H1 (cell line): ENCODE measurements at regions not wholly inside any gene's neighbourhood (a gene's known extent, or its start where the extent isn't known, plus 50 kb on each side); places are given as distances from the start of the nearest gene placed in this dataset.

ENCODE experiments used
- CTCF ChIA-PET: fragments of 300-600 bp; sonication (Branson Sonifier 250); formaldehyde crosslinking; loops from one replicate; lab custom pipeline; 2021; ENCODE audit not compliant: partially characterized antibody; lab: Charles Lee
- POLR2A ChIA-PET: fragments of 300-600 bp; sonication (Branson Sonifier 250); formaldehyde crosslinking; loops from one replicate; lab custom pipeline; 2021; ENCODE audit warnings: inconsistent platforms; ENCODE audit not compliant: partially characterized antibody; lab: Charles Lee
- DNase-seq, 2 experiments: peaks; one replicate each; pipeline versions ENCODE4 v3.0.0 to v3.0.0-alpha.2; 2010 to 2022; ENCODE audit warnings: low spot score in 2 of 2, low read depth in 1 of 2, mixed read lengths in 1 of 2
- FAIRE-seq: peaks from 2 replicates; lab custom pipeline; 2011; peaks lifted over from hg19 to GRCh38; lab: Jason Lieb, UNC
- H2AFZ ChIP-seq: 2 replicates; pipeline ENCODE4 v1.8.1; 2012; ENCODE audit warnings: low read length, inconsistent platforms
- H2AK5ac ChIP-seq: 2 replicates; pipeline ENCODE4 v1.6.1; 2013; ENCODE audit warnings: low read depth, low read length
- H2BK120ac ChIP-seq: replicated peaks from 2 replicates; pipeline ENCODE3; 2013; ENCODE audit warnings: low read depth, low read length, inconsistent platforms
- H2BK12ac ChIP-seq: 2 replicates; pipeline ENCODE4 v1.6.1; 2013; ENCODE audit warnings: low read depth, low read length
- H2BK15ac ChIP-seq: 2 replicates; pipeline ENCODE4 v1.6.1; 2013; ENCODE audit warnings: low read length
- H2BK20ac ChIP-seq: 2 replicates; pipeline ENCODE4 v1.6.1; 2013; ENCODE audit warnings: low read length
- H2BK5ac ChIP-seq: 2 replicates; pipeline ENCODE4 v1.6.1; 2013; ENCODE audit warnings: low read depth, low read length
- H3K14ac ChIP-seq: 2 replicates; pipeline ENCODE4 v1.6.1; 2013; ENCODE audit warnings: inconsistent platforms; ENCODE audit not compliant: insufficient read length
- H3K18ac ChIP-seq: 2 replicates; pipeline ENCODE4 v1.6.1; 2013; ENCODE audit warnings: low read length; ENCODE audit errors: extremely low read depth
- H3K23ac ChIP-seq: 2 replicates; pipeline ENCODE4 v1.6.1; 2013; ENCODE audit warnings: inconsistent platforms; ENCODE audit not compliant: insufficient read length
- H3K23me2 ChIP-seq: 2 replicates; pipeline ENCODE4 v1.6.1; 2013; ENCODE audit warnings: low read depth, low read length
- H3K27ac ChIP-seq: 2 replicates; pipeline ENCODE4 v1.6.1; 2011; ENCODE audit warnings: low read depth, low read length, inconsistent platforms
- H3K27me3 ChIP-seq, 4 experiments: replicated peaks in 1 of 4; 1 replicate in 1 of 4; 2 replicates in 3 of 4; pipeline versions ENCODE4 v1.6.1 to v1.8.1; 2011 to 2013; ENCODE audit warnings: low read length in 3 of 4, mild to moderate bottlenecking in 3 of 4, inconsistent platforms in 2 of 4, mixed read lengths in 2 of 4, moderate library complexity in 1 of 4; ENCODE audit not compliant: control insufficient read depth in 3 of 4, insufficient read depth in 3 of 4; ENCODE audit errors: extremely low read depth in 1 of 4
- H3K36me3 ChIP-seq, 4 experiments: 2 replicates each; pipeline versions ENCODE4 v1.6.1 to v1.8.1; 2011 to 2013; ENCODE audit warnings: mild to moderate bottlenecking in 4 of 4, low read length in 3 of 4, moderate library complexity in 2 of 4, control low read depth in 1 of 4, inconsistent platforms in 1 of 4; ENCODE audit not compliant: insufficient read depth in 4 of 4, control insufficient read depth in 2 of 4
- H3K4ac ChIP-seq: replicated peaks from 2 replicates; pipeline ENCODE3; 2013; ENCODE audit warnings: low read length, low read depth, mixed read lengths, inconsistent platforms; ENCODE audit not compliant: insufficient read length
- H3K4me1 ChIP-seq, 4 experiments: replicated peaks in 1 of 4; 1 replicate in 1 of 4; 2 replicates in 3 of 4; pipeline versions ENCODE4 v1.6.1 to v1.8.1; 2011 to 2013; ENCODE audit warnings: low read length in 3 of 4, inconsistent platforms in 2 of 4, mixed read lengths in 1 of 4; ENCODE audit not compliant: insufficient read depth in 4 of 4, control insufficient read depth in 3 of 4
- H3K4me2 ChIP-seq, 2 experiments: 2 replicates each; pipeline versions ENCODE4 v1.6.1 to v1.8.1; 2011 to 2013; ENCODE audit warnings: low read depth in 2 of 2, low read length in 2 of 2, control low read depth in 1 of 2, inconsistent platforms in 1 of 2, mild to moderate bottlenecking in 1 of 2; ENCODE audit not compliant: insufficient read depth in 1 of 2
- H3K4me3 ChIP-seq, 4 experiments: fragments of 200-600, 300-600 bp in 1 of 4; sonication (generic), shearing (Covaris generic), sonication (Bioruptor Twin) in 1 of 4; 2 replicates each; pipeline versions ENCODE4 v1.5.1 to v1.8.1; 2011 to 2016; ENCODE audit warnings: low read length in 4 of 4, low read depth in 3 of 4, control low read depth in 2 of 4, inconsistent platforms in 2 of 4, mild to moderate bottlenecking in 2 of 4, mixed read lengths in 1 of 4, moderate library complexity in 1 of 4; ENCODE audit not compliant: insufficient read depth in 2 of 4; ENCODE audit errors: extremely low read depth in 1 of 4
- H3K56ac ChIP-seq: replicated peaks from 2 replicates; pipeline ENCODE3; 2013; ENCODE audit warnings: low read depth, mild to moderate bottlenecking, mixed read lengths, low read length, inconsistent platforms; ENCODE audit not compliant: insufficient read length
- H3K79me1 ChIP-seq: 2 replicates; pipeline ENCODE4 v1.6.1; 2013; ENCODE audit warnings: low read depth, low read length, control low read depth
- H3K79me2 ChIP-seq, 2 experiments: 2 replicates each; pipeline versions ENCODE4 v1.6.1 to v1.8.1; 2012 to 2013; ENCODE audit warnings: low read length in 2 of 2, mild to moderate bottlenecking in 2 of 2, inconsistent platforms in 1 of 2; ENCODE audit not compliant: insufficient read depth in 2 of 2, control insufficient read depth in 1 of 2
- H3K9ac ChIP-seq, 4 experiments: replicated peaks in 1 of 4; 1 replicate in 1 of 4; 2 replicates in 3 of 4; pipeline versions ENCODE4 v1.6.1 to v1.8.1; 2011 to 2013; ENCODE audit warnings: low read depth in 3 of 4, low read length in 3 of 4, control low read depth in 2 of 4, mild to moderate bottlenecking in 2 of 4, moderate library complexity in 2 of 4, inconsistent platforms in 1 of 4; ENCODE audit errors: extremely low read depth in 1 of 4
- H3K9me3 ChIP-seq, 2 experiments: 2 replicates each; pipeline versions ENCODE4 v1.6.1 to v1.8.1; 2012 to 2013; ENCODE audit warnings: mild to moderate bottlenecking in 2 of 2, moderate library complexity in 2 of 2, control low read depth in 1 of 2, inconsistent platforms in 1 of 2, low read depth in 1 of 2, low read length in 1 of 2, mixed read lengths in 1 of 2; ENCODE audit not compliant: insufficient read depth in 2 of 2
- H4K20me1 ChIP-seq, 2 experiments: replicated peaks in 1 of 2; 2 replicates each; pipeline versions ENCODE3 to v1.8.1; 2011 to 2013; ENCODE audit warnings: inconsistent platforms in 2 of 2, low read length in 2 of 2, mild to moderate bottlenecking in 1 of 2; ENCODE audit not compliant: insufficient read depth in 2 of 2, control insufficient read depth in 1 of 2
- H4K5ac ChIP-seq: 2 replicates; pipeline ENCODE4 v1.6.1; 2013; ENCODE audit warnings: low read length, low read depth, mixed read lengths, inconsistent platforms; ENCODE audit not compliant: insufficient read length
- H4K8ac ChIP-seq: 2 replicates; pipeline ENCODE4 v1.8.0; 2013; ENCODE audit warnings: mild to moderate bottlenecking, moderate library complexity, low read length, inconsistent platforms; ENCODE audit not compliant: insufficient read depth; ENCODE audit errors: extremely low read depth
- H4K91ac ChIP-seq: replicated peaks from 2 replicates; pipeline ENCODE3; 2013; ENCODE audit warnings: low read length, mixed read lengths, inconsistent platforms; ENCODE audit not compliant: insufficient read length
- CBX8 ChIP-seq: fragments of 300-800, 300-1000 bp; sonication (generic); IDR thresholded peaks from 2 replicates; pipeline ENCODE4 v1.7.1; 2016; ENCODE audit warnings: low read depth, low read length, borderline replicate concordance
- HDAC2 ChIP-seq, 2 experiments: fragments of 300-600 bp in 1 of 2; sonication (generic) in 1 of 2; IDR thresholded peaks; 2 replicates each; pipeline ENCODE4 v1.6.1; 2011 to 2012; ENCODE audit warnings: low read depth in 2 of 2, low read length in 2 of 2, mild to moderate bottlenecking in 2 of 2, moderate library complexity in 2 of 2, borderline replicate concordance in 1 of 2, inconsistent platforms in 1 of 2
- HDAC6 ChIP-seq: IDR thresholded peaks from one replicate; pipeline ENCODE4 v1.7.1; 2012; ENCODE audit warnings: low read depth, mild to moderate bottlenecking, inconsistent platforms, low read length, moderate library complexity
- JUND ChIP-seq: IDR thresholded peaks from 2 replicates; pipeline ENCODE4 v1.6.1; 2011; ENCODE audit warnings: mild to moderate bottlenecking, improper control_type of control experiment, low read length
- POU5F1 ChIP-seq: IDR thresholded peaks from 2 replicates; pipeline ENCODE4 v1.6.1; 2011; ENCODE audit warnings: low read depth, mild to moderate bottlenecking, low read length, moderate library complexity
- SAP30 ChIP-seq: fragments of 300-600 bp; sonication (generic); IDR thresholded peaks from 2 replicates; pipeline ENCODE4 v1.7.1; 2012; ENCODE audit warnings: low read length, moderate library complexity, mild to moderate bottlenecking, inconsistent platforms; ENCODE audit not compliant: insufficient read depth, insufficient replicate concordance
- SIRT6 ChIP-seq: IDR thresholded peaks from one replicate; pipeline ENCODE4 v1.7.1; 2012; ENCODE audit warnings: low read length, inconsistent platforms
- WGBS, 2 experiments: shearing (Covaris generic) in 1 of 2; methylation state at CpG; one replicate each; pipeline versions ENCODE4 v1.1.6 to v1.1.7; 2013 to 2015; ENCODE audit warnings: low lambda C conversion rate in 2 of 2, mixed read lengths in 2 of 2, inconsistent platforms in 1 of 2, low coverage in 1 of 2, missing lambda C conversion rate in 1 of 2; ENCODE audit not compliant: insufficient replicate concordance in 2 of 2, insufficient coverage in 1 of 2, insufficient read length in 1 of 2; ENCODE audit errors: extremely low coverage in 1 of 2, missing lambda C conversion rate in 1 of 2; 5-methylcytosine and 5-hydroxymethylcytosine counted together
- TF ChIP-seq, protein P1 (sequence below): IDR thresholded peaks from 2 replicates; pipeline ENCODE4 v1.6.1; 2011; ENCODE audit warnings: low read length, improper control_type of control experiment
- TF ChIP-seq, protein P2 (sequence below): IDR thresholded peaks from 2 replicates; pipeline ENCODE4 v1.6.1; 2012; ENCODE audit warnings: inconsistent platforms

DNA sequence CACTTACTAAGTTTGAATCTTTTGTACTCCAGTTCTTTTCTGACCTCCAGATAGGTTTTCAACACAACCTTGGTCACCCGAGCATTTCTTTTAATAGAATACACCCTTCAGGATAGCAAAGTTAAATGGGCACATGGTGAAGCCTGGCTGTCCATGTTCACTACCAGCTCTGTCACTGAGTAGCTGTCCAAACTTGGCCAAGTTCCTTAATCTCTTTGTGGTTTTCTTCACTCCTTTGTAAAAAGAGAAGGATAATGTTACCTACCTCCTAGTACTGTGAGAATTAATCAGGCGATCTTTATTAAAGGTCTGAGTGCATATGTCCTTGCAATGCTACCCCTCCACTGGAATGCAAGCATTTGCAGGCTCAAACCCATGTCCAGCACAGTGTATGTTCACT is 128.1 kb upstream of the PTPRZ1 start:
- no peak overlapping the region for H2AFZ ChIP-seq
- H4K20me1 ChIP-seq = no peaks in the 10 kb centered on the region
- POLR2A ChIA-PET = no interaction called here

More for the DNA sequence above, 128.1 kb upstream of the PTPRZ1 start:
- H4K5ac ChIP-seq = no peak overlapping the region
- no peak overlapping the region for H3K18ac ChIP-seq
- no peak overlapping the region for H3K56ac ChIP-seq
- H3K27me3 ChIP-seq = no peaks in the 10 kb centered on the region
- H3K14ac ChIP-seq = no peak overlapping the region
- no peak overlapping the region for H2BK20ac ChIP-seq
- no peak overlapping the region for H3K27ac ChIP-seq
- no peaks in the 10 kb centered on the region for H3K79me2 ChIP-seq
- H4K8ac ChIP-seq = no peak overlapping the region
- no peak overlapping the region for H3K4me3 ChIP-seq
- no peak overlapping the region for H3K9ac ChIP-seq
- H3K4ac ChIP-seq = no peak overlapping the region
- H3K23ac ChIP-seq = no peak overlapping the region
- H3K36me3 ChIP-seq = no peaks in the 10 kb centered on the region
- no peak overlapping the region for H2BK120ac ChIP-seq
- H2BK5ac ChIP-seq = no peak overlapping the region
- no peak overlapping the region for H4K91ac ChIP-seq
- H3K9me3 ChIP-seq = no peaks in the 10 kb centered on the region
- peaks cover 0 to 3% (median 0%) of the 10 kb centered on the region in 4 experiments; a peak in 2 of 7 replicates for H3K4me1 ChIP-seq
- H3K79me1 ChIP-seq = no peaks in the 10 kb centered on the region
- no peak for TF ChIP-seq SAP30
- no peak for TF ChIP-seq JUND
- no peak for TF ChIP-seq SIRT6
- no peak for TF ChIP-seq CBX8
- no peak for TF ChIP-seq HDAC2 (IDR thresholded peaks at IDR 0.05; ENCODE audit: borderline replicate concordance in 1 of 2, low read depth in 2 of 2, low read length in 2 of 2)
- no peak for TF ChIP-seq HDAC6
- TF ChIP-seq, protein P1, sequence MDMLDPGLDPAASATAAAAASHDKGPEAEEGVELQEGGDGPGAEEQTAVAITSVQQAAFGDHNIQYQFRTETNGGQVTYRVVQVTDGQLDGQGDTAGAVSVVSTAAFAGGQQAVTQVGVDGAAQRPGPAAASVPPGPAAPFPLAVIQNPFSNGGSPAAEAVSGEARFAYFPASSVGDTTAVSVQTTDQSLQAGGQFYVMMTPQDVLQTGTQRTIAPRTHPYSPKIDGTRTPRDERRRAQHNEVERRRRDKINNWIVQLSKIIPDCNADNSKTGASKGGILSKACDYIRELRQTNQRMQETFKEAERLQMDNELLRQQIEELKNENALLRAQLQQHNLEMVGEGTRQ = no peak
- TF ChIP-seq, protein P2, sequence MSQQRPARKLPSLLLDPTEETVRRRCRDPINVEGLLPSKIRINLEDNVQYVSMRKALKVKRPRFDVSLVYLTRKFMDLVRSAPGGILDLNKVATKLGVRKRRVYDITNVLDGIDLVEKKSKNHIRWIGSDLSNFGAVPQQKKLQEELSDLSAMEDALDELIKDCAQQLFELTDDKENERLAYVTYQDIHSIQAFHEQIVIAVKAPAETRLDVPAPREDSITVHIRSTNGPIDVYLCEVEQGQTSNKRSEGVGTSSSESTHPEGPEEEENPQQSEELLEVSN = no peak
- no peak for TF ChIP-seq POU5F1
- DNase-seq (no peak), FAIRE-seq (no peak)
- no peak overlapping the region for H2BK12ac ChIP-seq
- H3K4me2 ChIP-seq = no peak overlapping the region
- CTCF ChIA-PET = interaction anchor here (1.0 to 2.8 kb wide), 2 partner anchors 139 to 249 kb away, joined by 4 to 8 read pairs; no protein-coding TSS in a partner anchor
- 92% methylated on average over 2 of the region's 2 CpGs; no CpG with 5 or more reads in 1 of the 2 experiments for WGBS, 2 experiments
- H2BK15ac ChIP-seq = no peak overlapping the region
- H2AK5ac ChIP-seq = no peak overlapping the region
- no peaks in the 10 kb centered on the region for H3K23me2 ChIP-seq
